Nephron progenitor cell (in vitro differentiated cells): ENCODE measurements at regions not wholly inside any gene's neighbourhood (a gene's known extent, or its start where the extent isn't known, plus 50 kb on each side); places are given as distances from the start of the nearest gene placed in this dataset.

ENCODE experiments used
- DNase-seq: peaks from one replicate; pipeline ENCODE4 v3.0.0; 2021
- H3K27ac Mint-ChIP-seq: 2 replicates; pipeline ENCODE4 v1.8.0; 2021; ENCODE audit warnings: mild to moderate bottlenecking, moderate library complexity, mixed read lengths
- H3K27me3 Mint-ChIP-seq: 2 replicates; pipeline ENCODE4 v1.8.0; 2021; ENCODE audit warnings: mild to moderate bottlenecking, low read depth, mixed read lengths; ENCODE audit not compliant: poor library complexity
- H3K36me3 Mint-ChIP-seq: 2 replicates; pipeline ENCODE4 v1.8.0; 2021; ENCODE audit warnings: low read depth, mixed read lengths
- H3K4me1 Mint-ChIP-seq: 2 replicates; pipeline ENCODE4 v1.8.0; 2021; ENCODE audit warnings: mixed read lengths
- H3K4me3 Mint-ChIP-seq: 2 replicates; pipeline ENCODE4 v1.8.0; 2021; ENCODE audit warnings: mild to moderate bottlenecking, moderate library complexity, mixed read lengths
- H3K9me3 Mint-ChIP-seq: 2 replicates; pipeline ENCODE4 v1.8.0; 2021; ENCODE audit warnings: mild to moderate bottlenecking, moderate library complexity, mixed read lengths
- CTCF ChIP-seq: fragments of 200-600 bp; sonication (generic); IDR thresholded peaks from 2 replicates; pipeline ENCODE4 v1.5.0; 2021; ENCODE audit warnings: antibody characterized with exemption

DNA sequence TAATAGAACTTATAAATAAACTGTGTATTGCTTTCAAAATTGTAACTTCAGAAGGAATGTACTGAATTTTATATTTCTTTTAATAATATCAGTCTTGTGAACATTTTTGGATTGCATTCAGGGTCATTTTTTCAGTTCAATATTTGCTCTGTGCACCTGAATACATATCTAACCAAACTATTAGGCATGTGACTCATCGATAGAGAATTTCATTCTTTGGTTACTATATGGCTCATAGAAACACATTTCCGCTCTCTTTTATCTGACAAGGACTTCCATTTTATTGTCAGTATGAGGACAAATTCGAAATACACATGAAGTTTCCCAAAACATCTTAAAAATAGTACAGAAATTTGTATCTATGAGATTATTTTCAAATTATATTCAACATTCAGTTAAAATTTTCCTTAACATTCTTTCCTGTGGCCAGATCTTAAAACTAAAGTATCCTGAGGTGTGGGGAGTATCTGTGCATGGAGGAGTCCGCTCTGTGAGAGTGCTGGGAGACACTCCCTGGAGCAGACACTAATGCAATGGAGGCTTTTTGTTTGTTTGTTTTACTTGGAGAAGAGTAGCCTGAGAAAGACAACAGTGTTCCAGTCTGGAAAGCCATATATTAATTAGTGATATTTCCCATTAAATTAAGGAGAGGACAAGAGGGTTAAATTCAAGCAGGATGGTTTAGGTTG is 483.6 kb downstream of the PCDH20 start:
- DNase-seq: no peak
- peaks cover 4% of the 10 kb centered on the region for H3K27me3 Mint-ChIP-seq
- no peaks in the 10 kb centered on the region for H3K9me3 Mint-ChIP-seq
- TF ChIP-seq CTCF: no peak
- no peak overlapping the region for H3K27ac Mint-ChIP-seq
- H3K36me3 Mint-ChIP-seq: no peaks in the 10 kb centered on the region
- peaks cover 5% of the 10 kb centered on the region for H3K4me1 Mint-ChIP-seq
- no peak overlapping the region for H3K4me3 Mint-ChIP-seq

GRCh38 chr13:60925686-60926085 is 490.0 kb downstream of the PCDH20 start:
- no peaks in the 10 kb centered on the region for H3K9me3 Mint-ChIP-seq
- H3K27me3 Mint-ChIP-seq: peaks cover 4% of the 10 kb centered on the region
- TF ChIP-seq CTCF: no peak
- H3K4me3 Mint-ChIP-seq: no peak overlapping the region
- H3K4me1 Mint-ChIP-seq: no peaks in the 10 kb centered on the region
- DNase-seq: no peak
- H3K27ac Mint-ChIP-seq: no peak overlapping the region
- no peaks in the 10 kb centered on the region for H3K36me3 Mint-ChIP-seq

- Mint-ChIP-seq H3K36me3 (no peaks in the 10 kb centered on the region), H3K27ac (no peak overlapping the region), H3K27me3 (peaks cover 4% of the 10 kb centered on the region), H3K4me1 (no peaks in the 10 kb centered on the region), H3K9me3 (no peaks in the 10 kb centered on the region), H3K4me3 (no peak overlapping the region)
- no peak for TF ChIP-seq CTCF
- no peak for DNase-seq
These were observed 490.8 kb downstream of the PCDH20 start for GRCh38 chr13:60924856-60925255.

- no peak for TF ChIP-seq CTCF
- Mint-ChIP-seq H3K4me1 (no peaks in the 10 kb centered on the region), H3K27me3 (peaks cover under 1% of the 10 kb centered on the region), H3K4me3 (no peak overlapping the region), H3K9me3 (no peaks in the 10 kb centered on the region), H3K27ac (no peak overlapping the region), H3K36me3 (no peaks in the 10 kb centered on the region)
- no peak for DNase-seq
These were observed 492.9 kb downstream of the PCDH20 start for GRCh38 chr13:60922576-60923231.

DNA sequence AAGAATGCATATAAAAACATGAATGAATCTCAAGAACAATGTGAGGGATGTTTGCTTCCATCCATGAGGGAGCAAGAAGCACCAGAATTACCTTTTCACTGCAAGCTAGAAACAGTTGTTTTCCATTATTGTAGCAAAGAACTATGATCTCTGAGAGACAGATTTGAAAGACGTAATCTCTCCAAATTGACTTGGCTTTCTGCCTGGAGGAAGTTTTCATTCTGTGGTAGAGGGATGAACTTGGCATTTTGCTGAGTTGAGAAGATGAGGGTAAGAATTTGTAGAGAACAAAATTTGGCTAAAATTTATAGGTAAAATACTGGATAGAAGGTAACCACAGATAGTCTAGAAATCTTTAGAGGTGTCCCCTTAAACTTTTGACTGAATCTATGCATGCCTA is 496.8 kb downstream of the TDRD3 start:
- no peak for TF ChIP-seq CTCF
- Mint-ChIP-seq H3K4me1 (no peaks in the 10 kb centered on the region), H3K9me3 (no peaks in the 10 kb centered on the region), H3K36me3 (no peaks in the 10 kb centered on the region), H3K4me3 (no peak overlapping the region), H3K27ac (no peak overlapping the region), H3K27me3 (no peaks in the 10 kb centered on the region)
- DNase-seq: no peak

DNA sequence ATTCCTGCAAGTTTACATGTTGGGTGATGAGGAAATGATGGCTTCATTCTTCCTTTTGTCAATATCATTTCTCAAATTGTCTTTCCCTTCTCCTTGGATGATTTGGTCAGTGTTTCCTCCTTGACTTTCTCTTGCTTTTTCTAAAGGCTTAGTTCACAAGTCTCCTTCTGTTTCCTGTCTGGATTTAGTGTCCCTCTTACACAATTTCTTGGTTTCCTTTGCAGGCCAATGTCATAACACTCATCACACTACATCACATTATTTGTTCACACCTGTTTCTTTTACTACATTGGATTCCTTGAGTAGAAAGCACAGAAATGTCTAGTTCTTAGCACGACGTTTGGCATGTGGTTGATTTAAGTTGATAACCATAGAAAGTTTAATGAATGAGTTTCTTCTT is 490.7 kb downstream of the TDRD3 start:
- no peak for DNase-seq
- H3K27me3 Mint-ChIP-seq: no peaks in the 10 kb centered on the region
- no peak for TF ChIP-seq CTCF
- peaks cover 7% of the 10 kb centered on the region for H3K9me3 Mint-ChIP-seq
- H3K27ac Mint-ChIP-seq: no peak overlapping the region
- H3K4me3 Mint-ChIP-seq: no peak overlapping the region
- H3K4me1 Mint-ChIP-seq: no peaks in the 10 kb centered on the region
- no peaks in the 10 kb centered on the region for H3K36me3 Mint-ChIP-seq
